GM18511 (cell line): ENCODE measurements at regions not wholly inside any gene's neighbourhood (a gene's known extent, or its start where the extent isn't known, plus 50 kb on each side); places are given as distances from the start of the nearest gene placed in this dataset.
A peak's percentile ranks its signal among the peaks of the same experiment; 100 is the strongest.

ENCODE experiments used
- ATAC-seq: cut with Tn5 transposase; IDR thresholded peaks from one replicate; pipeline ENCODE4 v1.9.1; 2021; ENCODE audit warnings: mild to moderate bottlenecking, moderate library complexity; ENCODE audit not compliant: unreplicated experiment

- ATAC-seq: no peak
Measured at GRCh38 chr11:128330203-128330602, 257.2 kb downstream of the ETS1 start.

DNA sequence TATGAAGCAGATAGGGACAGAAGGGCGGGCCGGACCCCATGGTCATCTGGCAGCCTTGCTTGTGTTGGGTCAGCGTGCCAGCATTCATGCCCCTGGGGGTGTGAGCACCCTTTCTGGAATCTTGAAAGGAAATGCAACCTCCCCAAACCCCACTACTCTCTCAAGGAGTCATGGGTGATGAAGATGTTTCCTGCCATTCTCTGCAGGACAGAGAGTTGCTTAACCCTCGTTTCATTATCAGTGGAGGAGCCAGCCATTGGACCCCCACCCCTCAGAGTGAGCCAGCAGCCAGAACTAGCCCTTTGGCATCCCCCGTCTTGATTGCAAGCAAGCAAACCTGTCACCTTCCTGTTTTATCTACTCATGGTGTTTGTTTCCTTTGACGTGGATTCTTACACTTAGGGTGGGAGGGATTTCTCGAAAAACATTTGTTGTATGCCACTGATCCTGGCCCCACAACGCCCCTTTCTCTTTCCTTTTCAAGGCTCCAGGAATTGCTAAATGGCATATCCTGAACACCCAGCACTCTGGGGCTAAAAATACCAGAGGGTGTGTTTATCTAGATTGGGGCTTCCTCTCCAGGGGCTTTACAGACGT is 258.3 kb downstream of the ETS1 start:
- ATAC-seq: no peak

- no peak for ATAC-seq
Measured at GRCh38 chr11:128327274-128327673, 260.1 kb downstream of the ETS1 start.

- ATAC-seq: no peak
Measured at GRCh38 chr11:128326791-128327190, 260.6 kb downstream of the ETS1 start.

DNA sequence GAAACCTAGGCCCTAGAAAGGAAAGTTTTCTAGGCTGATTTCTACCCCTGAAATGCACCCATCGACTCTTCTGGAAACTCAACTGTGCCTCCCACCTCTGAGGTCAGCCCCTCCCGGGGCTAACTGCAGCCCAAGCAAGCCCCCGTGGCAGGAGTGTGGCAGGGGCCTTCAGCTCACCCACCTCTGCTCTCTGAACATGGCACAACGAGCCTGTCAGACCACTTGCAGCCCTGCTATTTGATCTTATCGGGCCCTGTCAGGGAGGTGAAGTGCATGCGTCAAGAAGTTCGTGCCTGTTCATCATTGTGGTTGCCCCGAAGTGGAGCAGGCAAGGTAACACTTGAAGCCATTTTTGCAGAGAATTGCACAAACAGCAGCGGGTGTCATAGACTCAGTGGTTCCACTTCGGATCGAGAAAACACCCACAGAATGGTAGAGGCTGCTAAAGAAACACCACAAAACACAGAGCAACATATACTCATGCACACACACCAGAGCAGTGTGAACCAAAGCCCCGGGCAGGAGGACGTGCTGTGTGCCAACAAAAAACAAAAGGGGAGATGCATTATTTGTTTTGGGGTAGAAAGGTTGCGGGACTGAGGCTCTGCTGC is 262.7 kb downstream of the ETS1 start:
- no peak for ATAC-seq

DNA sequence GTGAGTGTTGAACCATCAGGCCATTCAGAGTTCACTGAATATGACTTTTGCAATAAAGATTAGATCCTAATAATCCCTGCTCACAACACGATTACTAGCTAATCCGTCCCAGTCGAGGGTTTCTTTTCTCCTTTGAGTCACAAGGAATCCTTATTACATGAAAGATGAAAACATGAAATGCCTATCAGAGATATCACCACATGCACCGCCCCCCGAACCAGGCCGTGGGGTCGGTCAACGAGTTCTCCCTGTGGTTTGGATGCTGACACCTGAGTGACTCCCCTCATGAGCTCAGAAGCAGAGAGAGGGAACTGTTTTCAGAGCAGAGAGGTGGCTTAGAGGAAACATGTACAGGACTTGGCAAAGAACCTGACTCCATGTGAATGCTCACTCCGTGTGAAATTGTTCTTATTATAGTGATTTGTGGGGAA is 263.3 kb downstream of the ETS1 start:
- no peak for ATAC-seq

GRCh38 chr11:128323381-128323780 is 264.0 kb downstream of the ETS1 start:
- no peak for ATAC-seq

DNA sequence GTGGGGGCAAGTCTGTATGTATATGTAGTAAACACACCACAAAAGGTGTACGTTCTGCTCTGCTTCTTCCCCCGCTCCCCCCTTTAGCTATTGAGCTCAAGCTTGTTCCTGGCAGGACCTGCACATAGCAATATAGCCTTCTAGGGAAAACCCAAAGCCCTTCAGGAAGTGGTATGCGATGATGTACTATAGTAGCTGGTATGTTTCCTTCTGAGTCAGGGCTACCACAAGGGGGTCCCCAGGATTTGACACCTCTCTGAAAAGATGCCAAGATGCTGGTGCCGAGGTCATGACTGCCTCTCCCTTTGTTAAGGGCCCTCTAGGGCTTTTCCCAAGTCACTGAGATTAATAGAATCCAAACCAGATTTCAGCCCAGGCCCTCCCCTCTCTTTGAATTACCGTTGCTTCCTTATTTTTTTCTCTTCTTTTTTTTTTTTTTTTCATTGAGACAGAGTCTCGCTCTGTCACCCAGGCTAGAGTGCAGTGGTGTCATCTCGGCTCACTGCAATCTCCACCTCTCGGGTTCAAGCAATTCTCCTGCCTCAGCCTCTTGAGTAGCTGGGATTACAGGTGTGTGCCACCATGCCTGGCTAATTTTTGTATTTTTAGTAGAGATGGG is 268.4 kb downstream of the ETS1 start:
- peak; percentile 95 for ATAC-seq

GRCh38 chr11:128316541-128317227 is 270.7 kb downstream of the ETS1 start:
- ATAC-seq: no peak

GRCh38 chr11:128315933-128316332 is 271.4 kb downstream of the ETS1 start:
- ATAC-seq: no peak

DNA sequence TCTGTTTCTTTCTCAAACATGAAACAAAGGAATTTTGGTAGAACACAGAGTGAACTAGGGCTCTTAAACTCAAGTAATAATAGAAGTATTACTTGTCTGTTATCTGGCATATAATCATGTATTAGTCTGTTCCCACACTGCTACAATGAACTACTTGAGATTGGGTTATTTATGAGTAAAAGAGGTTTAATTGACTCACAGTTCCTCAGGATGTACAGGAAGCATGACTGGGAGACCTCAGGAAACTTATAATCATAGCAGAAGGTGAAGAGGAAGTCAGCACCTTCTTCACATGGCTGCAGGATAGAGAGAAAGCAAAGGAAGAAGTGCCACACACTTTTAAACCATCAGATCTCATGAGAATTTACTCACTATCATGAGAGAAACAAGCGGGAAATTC is 273.4 kb downstream of the ETS1 start:
- no peak for ATAC-seq

- ATAC-seq: peak; percentile 72
Measured at GRCh38 chr11:128311742-128312719, 275.3 kb downstream of the ETS1 start.

DNA sequence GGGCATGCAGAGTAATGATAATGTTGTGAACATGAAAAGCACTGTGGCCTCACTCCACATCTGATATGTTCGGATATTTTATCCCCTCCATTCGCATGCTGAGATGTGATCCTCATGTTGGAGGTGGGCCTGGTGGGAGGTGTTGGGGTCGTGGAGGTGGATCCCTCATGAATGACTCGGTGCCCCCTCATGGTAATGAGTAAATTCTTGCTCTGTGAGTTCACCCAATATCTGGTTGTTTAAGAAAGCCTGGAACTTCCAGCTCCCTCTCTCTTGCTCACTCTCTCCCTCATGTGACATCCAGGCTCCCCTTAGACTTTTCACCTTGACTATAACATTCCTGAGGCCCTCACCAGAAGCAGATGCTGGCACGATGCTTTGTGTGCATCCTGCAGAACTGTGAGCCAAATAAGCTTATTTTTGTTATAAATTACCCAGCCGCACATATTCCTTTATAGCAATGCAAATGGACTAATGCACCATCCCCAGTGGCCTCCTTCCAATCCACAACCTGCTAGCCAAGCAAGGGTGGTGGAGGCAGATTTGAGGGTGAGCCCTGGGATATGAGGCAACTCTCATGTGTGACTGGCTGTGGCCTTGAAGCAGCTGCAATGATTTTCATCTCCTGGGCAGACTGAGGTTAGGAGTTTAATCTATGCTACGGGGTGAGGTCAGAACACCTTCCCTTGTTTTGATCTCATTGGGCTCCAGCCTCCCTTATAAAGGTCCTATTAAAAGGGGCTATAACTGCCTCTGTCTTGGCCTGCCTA is 276.5 kb downstream of the ETS1 start:
- no peak for ATAC-seq

DNA sequence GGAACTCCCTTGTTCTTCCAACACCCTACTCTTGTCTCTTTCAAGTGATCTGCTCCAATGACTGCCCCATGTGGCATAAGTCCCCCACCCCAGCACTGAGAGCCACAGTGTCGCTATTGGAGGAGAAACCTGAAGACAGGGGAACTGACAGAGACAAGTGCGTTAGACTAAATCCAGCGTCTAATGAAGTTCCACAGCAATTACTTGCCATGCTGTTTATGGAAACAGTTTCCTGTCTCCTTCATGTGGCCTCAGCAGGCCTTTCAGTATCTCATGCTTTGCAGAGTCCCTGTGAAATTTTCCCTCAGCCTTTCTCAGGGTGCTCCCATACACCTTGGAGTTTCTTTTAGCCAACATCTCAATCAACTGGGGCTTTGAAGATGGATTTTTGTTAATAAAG is 277.4 kb downstream of the ETS1 start:
- no peak for ATAC-seq

GRCh38 chr11:128308794-128309193 is 278.6 kb downstream of the ETS1 start:
- no peak for ATAC-seq

DNA sequence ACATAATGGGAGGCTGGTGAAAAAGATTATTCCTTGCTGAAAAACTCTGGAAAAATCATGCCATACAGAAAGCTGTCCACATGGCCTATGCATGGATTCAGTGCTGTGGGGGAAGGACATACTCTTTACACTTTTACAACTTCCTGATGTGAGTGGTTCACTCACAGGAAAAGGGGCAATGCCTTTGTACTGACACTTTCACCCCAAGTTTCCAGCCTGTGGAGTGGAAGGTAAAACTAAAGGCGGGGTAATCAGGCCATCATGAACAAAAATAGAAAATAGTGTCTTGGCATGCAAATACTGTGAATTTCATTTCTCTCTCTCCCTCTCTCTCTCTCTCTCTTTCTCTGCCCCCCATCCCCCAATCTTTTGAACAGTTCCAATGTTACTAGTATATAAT is 281.8 kb downstream of the ETS1 start:
- no peak for ATAC-seq

- no peak for ATAC-seq
Measured at GRCh38 chr11:128304666-128305485, 282.5 kb downstream of the ETS1 start.

DNA sequence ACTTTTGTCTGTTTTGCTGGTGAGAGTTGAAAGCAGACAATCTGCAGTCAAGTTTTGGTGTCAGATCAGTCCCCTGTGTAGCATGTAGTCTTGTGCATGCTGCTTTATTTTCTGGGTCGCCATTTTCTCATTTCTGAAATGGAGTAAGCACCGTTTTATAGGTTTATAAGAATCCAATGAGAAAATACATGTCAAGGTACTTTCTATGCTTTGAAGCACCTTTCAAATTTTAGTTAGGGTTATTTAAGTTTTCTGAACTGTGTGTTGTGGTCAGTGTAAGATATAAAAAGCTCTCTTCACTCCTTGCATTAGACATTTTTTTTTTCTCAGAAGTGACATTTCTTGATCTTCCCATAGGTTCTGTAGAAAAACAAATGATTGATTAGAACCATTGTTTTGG is 283.2 kb downstream of the ETS1 start:
- no peak for ATAC-seq

DNA sequence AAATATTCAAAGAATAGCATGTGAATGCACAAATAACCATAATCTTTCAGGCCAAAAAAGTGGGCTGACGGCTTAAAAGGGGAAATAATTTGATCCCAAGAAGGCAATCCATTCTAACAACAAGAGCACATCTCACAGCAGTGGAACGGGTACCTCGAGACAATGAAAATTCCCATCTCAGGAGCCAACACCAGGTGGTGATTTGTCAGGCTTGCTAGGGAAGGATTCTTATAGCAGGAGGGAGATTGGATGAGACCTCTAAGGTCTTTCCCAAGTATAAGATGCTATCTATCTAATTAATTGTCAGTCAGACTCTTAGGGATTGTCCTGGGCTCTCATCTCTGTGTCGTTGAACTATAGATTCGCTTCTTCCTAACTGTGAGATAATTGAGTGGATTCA is 284.0 kb downstream of the ETS1 start:
- ATAC-seq: no peak
